H1 (cell line): ENCODE measurements at regions not wholly inside any gene's neighbourhood (a gene's known extent, or its start where the extent isn't known, plus 50 kb on each side); places are given as distances from the start of the nearest gene placed in this dataset.

Experiments used
- CTCF ChIA-PET: fragments of 300-600 bp; sonication (Branson Sonifier 250); formaldehyde crosslinking; loops from one replicate; lab custom pipeline; 2021; ENCODE audit not compliant: partially characterized antibody; lab: Charles Lee
- POLR2A ChIA-PET: fragments of 300-600 bp; sonication (Branson Sonifier 250); formaldehyde crosslinking; loops from one replicate; lab custom pipeline; 2021; ENCODE audit warnings: inconsistent platforms; ENCODE audit not compliant: partially characterized antibody; lab: Charles Lee
- DNase-seq, 2 experiments: peaks; one replicate each; pipeline versions ENCODE4 v3.0.0 to v3.0.0-alpha.2; 2010 to 2022; ENCODE audit warnings: low spot score in 2 of 2, low read depth in 1 of 2, mixed read lengths in 1 of 2
- FAIRE-seq: peaks from 2 replicates; lab custom pipeline; 2011; peaks lifted over from hg19 to GRCh38; lab: Jason Lieb, UNC
- H2AFZ ChIP-seq: 2 replicates; pipeline ENCODE4 v1.8.1; 2012; ENCODE audit warnings: low read length, inconsistent platforms
- H2AK5ac ChIP-seq: 2 replicates; pipeline ENCODE4 v1.6.1; 2013; ENCODE audit warnings: low read depth, low read length
- H2BK120ac ChIP-seq: replicated peaks from 2 replicates; pipeline ENCODE3; 2013; ENCODE audit warnings: low read depth, low read length, inconsistent platforms
- H2BK12ac ChIP-seq: 2 replicates; pipeline ENCODE4 v1.6.1; 2013; ENCODE audit warnings: low read depth, low read length
- H2BK15ac ChIP-seq: 2 replicates; pipeline ENCODE4 v1.6.1; 2013; ENCODE audit warnings: low read length
- H2BK20ac ChIP-seq: 2 replicates; pipeline ENCODE4 v1.6.1; 2013; ENCODE audit warnings: low read length
- H2BK5ac ChIP-seq: 2 replicates; pipeline ENCODE4 v1.6.1; 2013; ENCODE audit warnings: low read depth, low read length
- H3K14ac ChIP-seq: 2 replicates; pipeline ENCODE4 v1.6.1; 2013; ENCODE audit warnings: inconsistent platforms; ENCODE audit not compliant: insufficient read length
- H3K18ac ChIP-seq: 2 replicates; pipeline ENCODE4 v1.6.1; 2013; ENCODE audit warnings: low read length; ENCODE audit errors: extremely low read depth
- H3K23ac ChIP-seq: 2 replicates; pipeline ENCODE4 v1.6.1; 2013; ENCODE audit warnings: inconsistent platforms; ENCODE audit not compliant: insufficient read length
- H3K23me2 ChIP-seq: 2 replicates; pipeline ENCODE4 v1.6.1; 2013; ENCODE audit warnings: low read depth, low read length
- H3K27ac ChIP-seq: 2 replicates; pipeline ENCODE4 v1.6.1; 2011; ENCODE audit warnings: low read depth, low read length, inconsistent platforms
- H3K27me3 ChIP-seq, 4 experiments: replicated peaks in 1 of 4; 1 replicate in 1 of 4; 2 replicates in 3 of 4; pipeline versions ENCODE4 v1.6.1 to v1.8.1; 2011 to 2013; ENCODE audit warnings: low read length in 3 of 4, mild to moderate bottlenecking in 3 of 4, inconsistent platforms in 2 of 4, mixed read lengths in 2 of 4, moderate library complexity in 1 of 4; ENCODE audit not compliant: control insufficient read depth in 3 of 4, insufficient read depth in 3 of 4; ENCODE audit errors: extremely low read depth in 1 of 4
- H3K36me3 ChIP-seq, 4 experiments: 2 replicates each; pipeline versions ENCODE4 v1.6.1 to v1.8.1; 2011 to 2013; ENCODE audit warnings: mild to moderate bottlenecking in 4 of 4, low read length in 3 of 4, moderate library complexity in 2 of 4, control low read depth in 1 of 4, inconsistent platforms in 1 of 4; ENCODE audit not compliant: insufficient read depth in 4 of 4, control insufficient read depth in 2 of 4
- H3K4ac ChIP-seq: replicated peaks from 2 replicates; pipeline ENCODE3; 2013; ENCODE audit warnings: low read length, low read depth, mixed read lengths, inconsistent platforms; ENCODE audit not compliant: insufficient read length
- H3K4me1 ChIP-seq, 4 experiments: replicated peaks in 1 of 4; 1 replicate in 1 of 4; 2 replicates in 3 of 4; pipeline versions ENCODE4 v1.6.1 to v1.8.1; 2011 to 2013; ENCODE audit warnings: low read length in 3 of 4, inconsistent platforms in 2 of 4, mixed read lengths in 1 of 4; ENCODE audit not compliant: insufficient read depth in 4 of 4, control insufficient read depth in 3 of 4
- H3K4me2 ChIP-seq, 2 experiments: 2 replicates each; pipeline versions ENCODE4 v1.6.1 to v1.8.1; 2011 to 2013; ENCODE audit warnings: low read depth in 2 of 2, low read length in 2 of 2, control low read depth in 1 of 2, inconsistent platforms in 1 of 2, mild to moderate bottlenecking in 1 of 2; ENCODE audit not compliant: insufficient read depth in 1 of 2
- H3K4me3 ChIP-seq, 4 experiments: fragments of 200-600, 300-600 bp in 1 of 4; sonication (generic), shearing (Covaris generic), sonication (Bioruptor Twin) in 1 of 4; 2 replicates each; pipeline versions ENCODE4 v1.5.1 to v1.8.1; 2011 to 2016; ENCODE audit warnings: low read length in 4 of 4, low read depth in 3 of 4, control low read depth in 2 of 4, inconsistent platforms in 2 of 4, mild to moderate bottlenecking in 2 of 4, mixed read lengths in 1 of 4, moderate library complexity in 1 of 4; ENCODE audit not compliant: insufficient read depth in 2 of 4; ENCODE audit errors: extremely low read depth in 1 of 4
- H3K56ac ChIP-seq: replicated peaks from 2 replicates; pipeline ENCODE3; 2013; ENCODE audit warnings: low read depth, mild to moderate bottlenecking, mixed read lengths, low read length, inconsistent platforms; ENCODE audit not compliant: insufficient read length
- H3K79me1 ChIP-seq: 2 replicates; pipeline ENCODE4 v1.6.1; 2013; ENCODE audit warnings: low read depth, low read length, control low read depth
- H3K79me2 ChIP-seq, 2 experiments: 2 replicates each; pipeline versions ENCODE4 v1.6.1 to v1.8.1; 2012 to 2013; ENCODE audit warnings: low read length in 2 of 2, mild to moderate bottlenecking in 2 of 2, inconsistent platforms in 1 of 2; ENCODE audit not compliant: insufficient read depth in 2 of 2, control insufficient read depth in 1 of 2
- H3K9ac ChIP-seq, 4 experiments: replicated peaks in 1 of 4; 1 replicate in 1 of 4; 2 replicates in 3 of 4; pipeline versions ENCODE4 v1.6.1 to v1.8.1; 2011 to 2013; ENCODE audit warnings: low read depth in 3 of 4, low read length in 3 of 4, control low read depth in 2 of 4, mild to moderate bottlenecking in 2 of 4, moderate library complexity in 2 of 4, inconsistent platforms in 1 of 4; ENCODE audit errors: extremely low read depth in 1 of 4
- H3K9me3 ChIP-seq, 2 experiments: 2 replicates each; pipeline versions ENCODE4 v1.6.1 to v1.8.1; 2012 to 2013; ENCODE audit warnings: mild to moderate bottlenecking in 2 of 2, moderate library complexity in 2 of 2, control low read depth in 1 of 2, inconsistent platforms in 1 of 2, low read depth in 1 of 2, low read length in 1 of 2, mixed read lengths in 1 of 2; ENCODE audit not compliant: insufficient read depth in 2 of 2
- H4K20me1 ChIP-seq, 2 experiments: replicated peaks in 1 of 2; 2 replicates each; pipeline versions ENCODE3 to v1.8.1; 2011 to 2013; ENCODE audit warnings: inconsistent platforms in 2 of 2, low read length in 2 of 2, mild to moderate bottlenecking in 1 of 2; ENCODE audit not compliant: insufficient read depth in 2 of 2, control insufficient read depth in 1 of 2
- H4K5ac ChIP-seq: 2 replicates; pipeline ENCODE4 v1.6.1; 2013; ENCODE audit warnings: low read length, low read depth, mixed read lengths, inconsistent platforms; ENCODE audit not compliant: insufficient read length
- H4K8ac ChIP-seq: 2 replicates; pipeline ENCODE4 v1.8.0; 2013; ENCODE audit warnings: mild to moderate bottlenecking, moderate library complexity, low read length, inconsistent platforms; ENCODE audit not compliant: insufficient read depth; ENCODE audit errors: extremely low read depth
- H4K91ac ChIP-seq: replicated peaks from 2 replicates; pipeline ENCODE3; 2013; ENCODE audit warnings: low read length, mixed read lengths, inconsistent platforms; ENCODE audit not compliant: insufficient read length
- JUND ChIP-seq: IDR thresholded peaks from 2 replicates; pipeline ENCODE4 v1.6.1; 2011; ENCODE audit warnings: mild to moderate bottlenecking, improper control_type of control experiment, low read length
- KDM5A ChIP-seq: fragments of 200-600 bp; IDR thresholded peaks from 2 replicates; pipeline ENCODE4 v1.7.1; 2012; ENCODE audit warnings: mild to moderate bottlenecking, low read length, inconsistent platforms, mixed read lengths
- PHF8 ChIP-seq: fragments of 200-600 bp; sonication (generic); conservative IDR thresholded peaks from 2 replicates; pipeline ENCODE4 v1.7.1; 2012; ENCODE audit warnings: low read depth, mild to moderate bottlenecking, inconsistent platforms, low read length, moderate library complexity
- POLR2AphosphoS5 ChIP-seq: IDR thresholded peaks from 2 replicates; pipeline ENCODE4 v1.6.1; 2011; ENCODE audit warnings: low read depth, low read length
- RNF2 ChIP-seq: fragments of 200-900, 300-1000 bp; sonication (generic); IDR thresholded peaks from 2 replicates; pipeline ENCODE4 v1.7.1; 2016; ENCODE audit warnings: borderline replicate concordance, low read depth, mild to moderate bottlenecking, antibody characterized with exemption, low read length; ENCODE audit not compliant: poor library complexity, severe bottlenecking; ENCODE audit errors: missing control alignments
- SP1 ChIP-seq: IDR thresholded peaks from 2 replicates; pipeline ENCODE4 v1.6.1; 2011; ENCODE audit warnings: low read depth, low read length
- SP4 ChIP-seq: IDR thresholded peaks from 2 replicates; pipeline ENCODE4 v1.6.1; 2012; ENCODE audit warnings: low read length, inconsistent platforms
- TBP ChIP-seq: IDR thresholded peaks from 2 replicates; pipeline ENCODE4 v1.6.1; 2011; ENCODE audit warnings: low read depth, low read length, improper control_type of control experiment
- TCF12 ChIP-seq: IDR thresholded peaks from 2 replicates; pipeline ENCODE4 v1.6.1; 2011; ENCODE audit warnings: low read depth, mild to moderate bottlenecking, low read length
- WGBS, 2 experiments: shearing (Covaris generic) in 1 of 2; methylation state at CpG; one replicate each; pipeline versions ENCODE4 v1.1.6 to v1.1.7; 2013 to 2015; ENCODE audit warnings: low lambda C conversion rate in 2 of 2, mixed read lengths in 2 of 2, inconsistent platforms in 1 of 2, low coverage in 1 of 2, missing lambda C conversion rate in 1 of 2; ENCODE audit not compliant: insufficient replicate concordance in 2 of 2, insufficient coverage in 1 of 2, insufficient read length in 1 of 2; ENCODE audit errors: extremely low coverage in 1 of 2, missing lambda C conversion rate in 1 of 2; 5-methylcytosine and 5-hydroxymethylcytosine counted together
- TF ChIP-seq, protein P1 (sequence below), 3 experiments: IDR thresholded peaks; 1 replicate in 2 of 3; 2 replicates in 1 of 3; pipeline versions ENCODE4 v1.5.1 to v1.6.1; 2011; ENCODE audit warnings: low read length in 3 of 3, mild to moderate bottlenecking in 3 of 3, inconsistent platforms in 2 of 3, low read depth in 1 of 3, moderate library complexity in 1 of 3; ENCODE audit not compliant: insufficient read depth in 1 of 3; ENCODE audit errors: control extremely low read depth in 1 of 3
- TF ChIP-seq, protein P2 (sequence below): IDR thresholded peaks from 2 replicates; pipeline ENCODE4 v1.6.1; 2011; ENCODE audit warnings: low read length, improper control_type of control experiment

DNA sequence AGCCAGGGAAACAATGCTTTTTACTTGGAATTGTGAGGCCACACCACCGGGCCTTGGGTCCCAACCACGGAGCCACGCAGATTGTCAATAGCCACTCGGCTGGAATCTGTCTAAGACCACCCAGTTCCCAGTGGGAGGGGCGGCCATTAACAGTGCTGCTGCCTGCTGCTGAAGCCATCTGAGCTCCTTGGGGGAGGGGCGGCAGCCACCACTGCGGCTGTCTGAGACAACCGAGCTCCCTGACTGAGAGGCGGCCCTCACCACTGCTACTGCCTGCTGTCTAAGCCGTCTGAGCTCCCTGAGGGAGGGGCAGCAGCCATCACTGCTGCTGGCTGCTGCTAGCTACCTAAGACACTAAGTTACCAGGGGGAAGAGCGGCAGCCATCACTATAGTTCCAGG is 64.3 kb downstream of the DMRTA2 start:
- H4K8ac ChIP-seq: peak overlapping the region; percentile 82
- no peak overlapping the region for H3K18ac ChIP-seq
- no peak overlapping the region for H2BK120ac ChIP-seq
- WGBS, 2 experiments: 81% methylated on average over 11 of the region's 11 CpGs; no CpG with 5 or more reads in 1 of the 2 experiments
- H3K4ac ChIP-seq: no peak overlapping the region
- H3K27ac ChIP-seq: no peak overlapping the region
- no peak overlapping the region for H4K91ac ChIP-seq
- H2AK5ac ChIP-seq: no peak overlapping the region
- H3K23me2 ChIP-seq: no peaks in the 10 kb centered on the region
- no peaks in the 10 kb centered on the region for H3K9me3 ChIP-seq
- FAIRE-seq (no peak), DNase-seq (no peak)
- H2BK15ac ChIP-seq: no peak overlapping the region
- H2BK5ac ChIP-seq: no peak overlapping the region
- H3K79me1 ChIP-seq: no peaks in the 10 kb centered on the region
- H2BK20ac ChIP-seq: no peak overlapping the region
- no peak overlapping the region for H4K5ac ChIP-seq
- H3K4me2 ChIP-seq: no peak overlapping the region
- POLR2A ChIA-PET: no interaction called here
- H3K9ac ChIP-seq: no peak overlapping the region
- no peaks in the 10 kb centered on the region for H3K79me2 ChIP-seq
- no peaks in the 10 kb centered on the region for H3K36me3 ChIP-seq
- no peaks in the 10 kb centered on the region for H4K20me1 ChIP-seq
- H3K4me1 ChIP-seq: peaks cover 0 to 8% (median 0%) of the 10 kb centered on the region in 4 experiments; a peak in 1 of 7 replicates
- H3K4me3 ChIP-seq: no peak overlapping the region
- H2BK12ac ChIP-seq: peak overlapping the region; percentile 50; the same call in 1 of the 2 replicates
- peak overlapping the region; percentile 47; the same call in 1 of the 2 replicates for H2AFZ ChIP-seq
- no peak overlapping the region for H3K23ac ChIP-seq
- H3K14ac ChIP-seq: no peak overlapping the region
- H3K56ac ChIP-seq: no peak overlapping the region
- CTCF ChIA-PET: interaction anchor here (0.6 to 0.7 kb wide), 2 partner anchors 302 to 1810 kb away, joined by 3 read pairs; no protein-coding TSS in a partner anchor
- no peaks in the 10 kb centered on the region for H3K27me3 ChIP-seq
- no peak for TF ChIP-seq TCF12
- no peak for TF ChIP-seq TBP
- no peak for TF ChIP-seq JUND
- TF ChIP-seq KDM5A: no peak
- TF ChIP-seq PHF8: no peak
- TF ChIP-seq SP1: no peak
- no peak for TF ChIP-seq RNF2
- no peak for TF ChIP-seq SP4
- TF ChIP-seq POLR2AphosphoS5: no peak
- TF ChIP-seq, protein P1, sequence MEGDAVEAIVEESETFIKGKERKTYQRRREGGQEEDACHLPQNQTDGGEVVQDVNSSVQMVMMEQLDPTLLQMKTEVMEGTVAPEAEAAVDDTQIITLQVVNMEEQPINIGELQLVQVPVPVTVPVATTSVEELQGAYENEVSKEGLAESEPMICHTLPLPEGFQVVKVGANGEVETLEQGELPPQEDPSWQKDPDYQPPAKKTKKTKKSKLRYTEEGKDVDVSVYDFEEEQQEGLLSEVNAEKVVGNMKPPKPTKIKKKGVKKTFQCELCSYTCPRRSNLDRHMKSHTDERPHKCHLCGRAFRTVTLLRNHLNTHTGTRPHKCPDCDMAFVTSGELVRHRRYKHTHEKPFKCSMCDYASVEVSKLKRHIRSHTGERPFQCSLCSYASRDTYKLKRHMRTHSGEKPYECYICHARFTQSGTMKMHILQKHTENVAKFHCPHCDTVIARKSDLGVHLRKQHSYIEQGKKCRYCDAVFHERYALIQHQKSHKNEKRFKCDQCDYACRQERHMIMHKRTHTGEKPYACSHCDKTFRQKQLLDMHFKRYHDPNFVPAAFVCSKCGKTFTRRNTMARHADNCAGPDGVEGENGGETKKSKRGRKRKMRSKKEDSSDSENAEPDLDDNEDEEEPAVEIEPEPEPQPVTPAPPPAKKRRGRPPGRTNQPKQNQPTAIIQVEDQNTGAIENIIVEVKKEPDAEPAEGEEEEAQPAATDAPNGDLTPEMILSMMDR (IDR thresholded peaks at IDR 0.05; ENCODE audit: control extremely low read depth in 1 of 3, insufficient read depth in 1 of 3, low read depth in 1 of 3, low read length in 3 of 3): no peak
- TF ChIP-seq, protein P2, sequence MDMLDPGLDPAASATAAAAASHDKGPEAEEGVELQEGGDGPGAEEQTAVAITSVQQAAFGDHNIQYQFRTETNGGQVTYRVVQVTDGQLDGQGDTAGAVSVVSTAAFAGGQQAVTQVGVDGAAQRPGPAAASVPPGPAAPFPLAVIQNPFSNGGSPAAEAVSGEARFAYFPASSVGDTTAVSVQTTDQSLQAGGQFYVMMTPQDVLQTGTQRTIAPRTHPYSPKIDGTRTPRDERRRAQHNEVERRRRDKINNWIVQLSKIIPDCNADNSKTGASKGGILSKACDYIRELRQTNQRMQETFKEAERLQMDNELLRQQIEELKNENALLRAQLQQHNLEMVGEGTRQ: no peak
